GM20000 (cell line): ENCODE measurements at regions not wholly inside any gene's neighbourhood (a gene's known extent, or its start where the extent isn't known, plus 50 kb on each side); places are given as distances from the start of the nearest gene placed in this dataset.

Experiments
- DNase-seq: peaks from one replicate; pipeline ENCODE4 v3.0.0; 2012; ENCODE audit warnings: low spot score
- TF ChIP-seq, protein P1 (sequence below): IDR thresholded peaks from 2 replicates; pipeline ENCODE4 v1.5.1; 2012; ENCODE audit warnings: mild to moderate bottlenecking, control low read depth; ENCODE audit errors: extremely low read depth, missing control alignments

DNA sequence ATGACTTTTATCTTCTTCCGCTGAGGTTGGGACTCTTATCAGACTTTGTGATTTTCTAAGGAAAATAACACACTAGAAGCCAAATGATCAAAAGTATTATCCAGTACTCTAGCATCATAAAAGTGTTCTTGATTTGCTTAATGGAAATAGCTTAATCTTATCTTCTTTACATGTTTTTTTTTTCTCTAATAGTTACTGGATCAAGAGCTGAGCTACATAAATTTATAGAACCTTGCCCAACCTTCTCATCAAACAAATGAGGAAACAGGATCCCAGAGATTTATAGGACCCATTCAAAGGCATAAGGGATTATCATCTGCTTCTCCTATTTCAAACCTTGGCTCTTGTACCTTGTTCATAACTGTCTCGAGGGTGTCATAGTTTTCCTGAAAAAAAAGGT is 68.3 kb upstream of the WDR17 start:
- DNase-seq, result no peak
- TF ChIP-seq, protein P1, sequence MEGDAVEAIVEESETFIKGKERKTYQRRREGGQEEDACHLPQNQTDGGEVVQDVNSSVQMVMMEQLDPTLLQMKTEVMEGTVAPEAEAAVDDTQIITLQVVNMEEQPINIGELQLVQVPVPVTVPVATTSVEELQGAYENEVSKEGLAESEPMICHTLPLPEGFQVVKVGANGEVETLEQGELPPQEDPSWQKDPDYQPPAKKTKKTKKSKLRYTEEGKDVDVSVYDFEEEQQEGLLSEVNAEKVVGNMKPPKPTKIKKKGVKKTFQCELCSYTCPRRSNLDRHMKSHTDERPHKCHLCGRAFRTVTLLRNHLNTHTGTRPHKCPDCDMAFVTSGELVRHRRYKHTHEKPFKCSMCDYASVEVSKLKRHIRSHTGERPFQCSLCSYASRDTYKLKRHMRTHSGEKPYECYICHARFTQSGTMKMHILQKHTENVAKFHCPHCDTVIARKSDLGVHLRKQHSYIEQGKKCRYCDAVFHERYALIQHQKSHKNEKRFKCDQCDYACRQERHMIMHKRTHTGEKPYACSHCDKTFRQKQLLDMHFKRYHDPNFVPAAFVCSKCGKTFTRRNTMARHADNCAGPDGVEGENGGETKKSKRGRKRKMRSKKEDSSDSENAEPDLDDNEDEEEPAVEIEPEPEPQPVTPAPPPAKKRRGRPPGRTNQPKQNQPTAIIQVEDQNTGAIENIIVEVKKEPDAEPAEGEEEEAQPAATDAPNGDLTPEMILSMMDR, result no peak

DNA sequence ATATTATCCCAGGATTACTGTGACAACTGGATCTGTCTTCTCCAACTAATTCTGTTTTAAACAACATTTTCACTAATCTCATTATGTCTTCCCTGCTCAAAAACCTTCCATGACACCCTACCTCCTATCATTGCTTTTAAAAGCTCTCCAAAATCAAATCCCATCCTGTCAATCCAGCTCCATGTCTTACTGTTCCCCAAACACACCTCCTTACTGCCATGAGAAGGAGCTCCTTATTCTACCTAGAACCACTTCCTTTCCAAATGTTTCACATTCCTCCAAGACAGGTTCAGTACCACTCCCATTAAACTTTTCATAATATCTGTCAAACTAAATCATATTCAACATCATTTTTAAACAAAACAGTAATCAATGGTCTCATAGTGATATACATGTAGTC is 66.9 kb upstream of the WDR17 start:
- no peak for DNase-seq
- TF ChIP-seq, protein P1, result no peak

DNA sequence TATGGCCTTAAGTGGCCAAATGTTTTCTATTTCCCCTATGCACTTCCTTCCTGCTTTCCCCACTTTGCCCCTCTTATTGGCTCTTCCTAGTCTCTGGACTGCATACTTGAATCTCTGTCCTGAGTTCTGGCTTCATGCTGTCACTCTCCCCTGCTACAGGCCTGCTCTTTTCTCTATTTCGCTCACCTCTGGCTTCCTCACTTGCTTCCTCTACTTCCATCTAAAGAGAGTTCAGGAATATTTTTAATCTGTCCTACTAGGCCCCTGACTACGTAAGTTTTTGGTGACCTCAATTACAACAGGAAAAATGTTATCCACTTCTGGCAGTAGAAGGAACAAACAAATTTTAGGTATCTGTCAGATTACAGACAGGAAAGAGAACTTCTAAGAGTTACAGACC is 65.7 kb upstream of the WDR17 start:
- TF ChIP-seq, protein P1, result no peak
- no peak for DNase-seq

DNA sequence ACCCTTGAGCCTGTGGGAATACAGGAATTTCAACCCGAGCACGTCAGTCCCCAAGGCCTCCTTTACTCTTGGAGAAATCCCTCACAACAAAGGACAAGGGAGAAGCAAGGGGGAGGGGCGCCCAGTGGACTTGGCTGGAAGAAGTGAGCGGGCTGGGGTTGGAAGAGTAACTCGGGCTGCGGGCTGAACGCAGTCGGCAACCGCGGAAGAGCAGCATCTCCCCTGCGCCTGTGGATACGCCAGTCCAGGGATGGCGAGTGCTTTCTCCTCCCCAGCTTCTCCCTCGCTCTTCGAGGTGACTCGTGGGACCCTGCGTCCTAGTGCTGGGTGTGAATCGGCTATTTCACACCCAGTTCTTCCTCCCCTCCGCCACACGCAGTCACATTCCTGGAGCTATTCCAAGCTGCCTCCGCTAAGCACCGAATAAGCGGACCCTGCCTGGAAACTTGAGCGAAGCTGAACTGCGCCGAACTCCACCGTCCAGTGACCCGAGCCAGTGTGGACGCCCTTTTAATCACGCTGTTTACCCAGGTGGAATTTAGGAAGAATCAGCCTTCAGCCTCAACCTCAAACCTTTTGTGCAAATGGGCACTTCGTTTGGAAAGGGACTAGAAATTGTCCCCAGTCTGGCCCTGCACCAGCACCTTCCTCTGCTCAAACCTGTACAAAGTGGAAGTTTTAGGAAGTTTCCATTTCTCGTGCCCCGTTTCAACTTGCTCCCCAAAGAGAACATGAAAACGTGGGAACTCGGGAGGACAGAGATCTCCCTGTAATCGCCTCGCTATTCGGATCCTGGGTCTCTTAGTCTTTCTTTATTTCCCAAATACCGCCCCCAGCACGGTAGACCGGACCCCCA is 64.3 kb upstream of the WDR17 start:
- no peak for DNase-seq
- TF ChIP-seq, protein P1, result no peak

DNA sequence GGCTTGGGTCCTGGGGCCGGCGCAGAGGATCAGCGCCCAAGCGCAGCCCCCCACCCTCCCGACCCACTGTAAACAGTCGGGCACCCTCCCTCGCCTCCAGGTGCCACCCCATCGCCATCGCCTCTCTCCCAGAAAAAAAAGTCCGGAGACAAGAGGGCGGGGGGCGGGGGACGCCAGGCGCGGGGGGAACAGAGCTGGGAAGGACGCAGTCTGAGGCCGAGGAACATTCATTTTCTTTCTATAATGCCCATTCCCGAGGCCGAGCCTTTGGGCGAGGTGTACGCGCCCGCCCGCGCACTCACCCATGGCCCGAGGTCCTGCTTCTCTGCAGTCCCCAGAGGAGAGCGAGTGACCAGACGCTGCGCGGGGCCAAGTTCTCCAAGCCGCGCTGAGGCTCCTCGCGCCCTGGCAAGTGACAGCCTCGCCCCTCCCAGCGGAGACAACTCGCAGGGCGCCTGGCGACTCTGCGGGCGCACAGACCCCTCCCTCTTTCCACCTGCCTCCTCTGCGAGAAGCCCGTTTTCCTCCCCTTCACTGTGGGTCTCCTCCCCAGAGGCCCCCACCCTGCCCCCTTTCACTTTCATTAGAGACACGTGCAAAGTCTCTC is 63.5 kb upstream of the WDR17 start:
- TF ChIP-seq, protein P1, result no peak
- DNase-seq, result peak; percentile 40

DNA sequence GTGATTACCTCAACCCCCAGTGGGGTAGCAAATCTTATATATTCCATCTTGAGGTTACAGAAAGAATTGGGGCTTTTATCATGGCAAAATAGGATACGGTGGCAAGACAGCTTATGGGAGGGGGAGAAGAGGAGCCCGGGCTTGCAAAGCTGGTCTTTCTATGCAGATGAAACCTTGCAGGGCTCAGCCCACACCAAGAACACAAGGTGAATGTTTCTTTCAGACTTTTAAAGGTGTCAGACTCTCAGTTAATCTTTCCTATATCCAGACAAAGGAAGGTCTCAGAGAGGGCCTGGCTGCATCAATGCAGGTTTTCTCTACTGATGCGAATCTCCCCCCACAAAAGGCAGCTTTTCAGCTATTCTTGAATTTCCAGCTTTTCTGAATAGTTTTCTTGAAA is 59.9 kb upstream of the WDR17 start:
- DNase-seq, result no peak

DNA sequence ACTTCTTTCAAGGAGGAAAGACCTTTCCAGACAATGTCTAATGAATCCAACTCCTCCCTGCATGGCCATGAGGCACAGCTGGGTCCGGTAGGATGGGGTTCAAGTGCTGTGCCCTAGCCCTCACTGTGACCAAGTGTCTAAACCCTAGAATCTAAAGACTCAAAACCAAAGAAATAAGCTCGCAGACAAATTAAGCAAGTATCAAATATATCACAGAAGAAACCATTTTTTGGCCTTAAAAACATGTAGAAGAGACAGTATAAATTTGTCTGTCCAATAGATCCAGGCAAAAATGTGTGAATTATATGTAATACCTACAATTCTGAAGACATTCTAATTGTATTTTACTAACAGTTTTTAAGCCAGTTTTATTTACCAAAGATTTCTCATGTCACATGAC is 56.4 kb upstream of the WDR17 start:
- TF ChIP-seq, protein P1, result no peak

More for the DNA sequence above, 59.9 kb upstream of the WDR17 start:
- TF ChIP-seq, protein P1, result no peak

More for the DNA sequence above, 56.4 kb upstream of the WDR17 start:
- DNase-seq, result no peak
